ENCODE measurements at regions not wholly inside any gene's neighbourhood (a gene's known extent, or its start where the extent isn't known, plus 50 kb on each side); places are given as distances from the start of the nearest gene placed in this dataset.

GRCh38 chrX:124592744-124593143 lies 246.4 kb downstream of the SH2D1A start:
- TF ChIP-seq CTCF (IDR thresholded peaks at IDR 0.05; ENCODE audit: insufficient read depth, low read length) (no peak), SPI1 (IDR thresholded peaks at IDR 0.05; ENCODE audit: borderline replicate concordance, low read depth) (no peak), GABPA (IDR thresholded peaks at IDR 0.05; ENCODE audit: low read depth) (no peak)
- no peaks in the 10 kb centered on the region for H3K27me3 ChIP-seq (ENCODE audit: insufficient read depth, poor library complexity, severe bottlenecking)
- no peak overlapping the region for H3K4me3 ChIP-seq (replicated peaks; ENCODE audit: insufficient read depth, low read length)
- H3K27ac ChIP-seq (replicated peaks), result no peak overlapping the region
- DNase-seq (ENCODE audit: low read depth in 1 of 2, low spot score in 1 of 2), result no peak

- TF ChIP-seq GABPA (IDR thresholded peaks at IDR 0.05; ENCODE audit: low read depth) (no peak), REST (IDR thresholded peaks at IDR 0.05; ENCODE audit: insufficient replicate concordance, low read depth) (no peak), POLR2AphosphoS5 (IDR thresholded peaks at IDR 0.05; ENCODE audit: low read depth) (no peak), CTCF (IDR thresholded peaks at IDR 0.05; ENCODE audit: insufficient read depth, low read length) (no peak), SPI1 (IDR thresholded peaks at IDR 0.05; ENCODE audit: borderline replicate concordance, low read depth) (no peak)
- no peaks in the 10 kb centered on the region for H3K27me3 ChIP-seq (ENCODE audit: insufficient read depth, poor library complexity, severe bottlenecking)
- no peak for DNase-seq (ENCODE audit: low read depth in 1 of 2, low spot score in 1 of 2)
- no peak overlapping the region for H3K27ac ChIP-seq (replicated peaks)
- H3K4me3 ChIP-seq (replicated peaks; ENCODE audit: insufficient read depth, low read length), result no peak overlapping the region
Observed at GRCh38 chrX:124594017-124594651, 247.8 kb downstream of the SH2D1A start.

GRCh38 chrX:124605511-124605910 lies 259.1 kb downstream of the SH2D1A start:
- H3K27ac ChIP-seq (replicated peaks), result no peak overlapping the region
- TF ChIP-seq REST (IDR thresholded peaks at IDR 0.05; ENCODE audit: insufficient replicate concordance, low read depth) (no peak), CTCF (IDR thresholded peaks at IDR 0.05; ENCODE audit: insufficient read depth, low read length) (no peak), GABPA (IDR thresholded peaks at IDR 0.05; ENCODE audit: low read depth) (no peak), SPI1 (IDR thresholded peaks at IDR 0.05; ENCODE audit: borderline replicate concordance, low read depth) (no peak), POLR2AphosphoS5 (IDR thresholded peaks at IDR 0.05; ENCODE audit: low read depth) (no peak)
- no peak for DNase-seq (ENCODE audit: low read depth in 1 of 2, low spot score in 1 of 2)
- no peak overlapping the region for H3K4me3 ChIP-seq (replicated peaks; ENCODE audit: insufficient read depth, low read length)
- no peaks in the 10 kb centered on the region for H3K27me3 ChIP-seq (ENCODE audit: insufficient read depth, poor library complexity, severe bottlenecking)

GRCh38 chrX:124606724-124607123 lies 260.4 kb downstream of the SH2D1A start:
- DNase-seq (ENCODE audit: low read depth in 1 of 2, low spot score in 1 of 2), result no peak
- no peak overlapping the region for H3K27ac ChIP-seq (replicated peaks)
- H3K4me3 ChIP-seq (replicated peaks; ENCODE audit: insufficient read depth, low read length), result no peak overlapping the region
- TF ChIP-seq SPI1 (IDR thresholded peaks at IDR 0.05; ENCODE audit: borderline replicate concordance, low read depth), result no peak
- no peak for TF ChIP-seq CTCF (IDR thresholded peaks at IDR 0.05; ENCODE audit: insufficient read depth, low read length)
- no peaks in the 10 kb centered on the region for H3K27me3 ChIP-seq (ENCODE audit: insufficient read depth, poor library complexity, severe bottlenecking)

All from HL-60 (cell line).